ENCODE measurements at regions not wholly inside any gene's neighbourhood (a gene's known extent, or its start where the extent isn't known, plus 50 kb on each side); places are given as distances from the start of the nearest gene placed in this dataset.

DNA sequence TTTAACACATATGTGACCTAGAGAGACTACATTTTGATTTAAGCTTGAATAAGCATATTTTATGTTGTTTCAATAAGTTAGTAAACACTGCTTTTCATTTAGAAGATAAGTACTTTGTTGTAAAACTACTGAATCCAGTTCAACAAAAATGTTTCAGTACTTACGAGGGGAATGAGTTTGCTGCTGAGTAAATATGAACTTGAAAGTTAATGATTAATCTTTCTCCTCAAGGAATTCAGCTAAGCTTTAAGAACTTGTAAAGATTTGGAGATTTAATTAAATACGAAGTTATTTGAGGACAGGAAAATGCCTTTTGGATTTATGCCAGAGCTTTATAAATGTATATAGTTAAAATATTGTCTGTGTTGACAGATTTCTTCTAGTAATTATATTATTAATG lies 933.0 kb upstream of the LCORL start:
- TF ChIP-seq, protein P1, sequence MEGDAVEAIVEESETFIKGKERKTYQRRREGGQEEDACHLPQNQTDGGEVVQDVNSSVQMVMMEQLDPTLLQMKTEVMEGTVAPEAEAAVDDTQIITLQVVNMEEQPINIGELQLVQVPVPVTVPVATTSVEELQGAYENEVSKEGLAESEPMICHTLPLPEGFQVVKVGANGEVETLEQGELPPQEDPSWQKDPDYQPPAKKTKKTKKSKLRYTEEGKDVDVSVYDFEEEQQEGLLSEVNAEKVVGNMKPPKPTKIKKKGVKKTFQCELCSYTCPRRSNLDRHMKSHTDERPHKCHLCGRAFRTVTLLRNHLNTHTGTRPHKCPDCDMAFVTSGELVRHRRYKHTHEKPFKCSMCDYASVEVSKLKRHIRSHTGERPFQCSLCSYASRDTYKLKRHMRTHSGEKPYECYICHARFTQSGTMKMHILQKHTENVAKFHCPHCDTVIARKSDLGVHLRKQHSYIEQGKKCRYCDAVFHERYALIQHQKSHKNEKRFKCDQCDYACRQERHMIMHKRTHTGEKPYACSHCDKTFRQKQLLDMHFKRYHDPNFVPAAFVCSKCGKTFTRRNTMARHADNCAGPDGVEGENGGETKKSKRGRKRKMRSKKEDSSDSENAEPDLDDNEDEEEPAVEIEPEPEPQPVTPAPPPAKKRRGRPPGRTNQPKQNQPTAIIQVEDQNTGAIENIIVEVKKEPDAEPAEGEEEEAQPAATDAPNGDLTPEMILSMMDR (IDR thresholded peaks at IDR 0.05) = no peak
- TF ChIP-seq POLR2A (IDR thresholded peaks at IDR 0.05) = no peak

Measured in testis (tissue), 2 donors.